Dendritic cell treated with granulocyte-macrophage colony-stimulating factor and Interleukin-4, amounts not matched to agents 40 ng/mL and 50 ng/mL, for 4 days (primary cell): ENCODE measurements at regions not wholly inside any gene's neighbourhood (a gene's known extent, or its start where the extent isn't known, plus 50 kb on each side); places are given as distances from the start of the nearest gene placed in this dataset.

Source experiments
- H3K27ac Mint-ChIP-seq: one replicate; pipeline ENCODE4 v1.8.0; 2022; ENCODE audit warnings: mild to moderate bottlenecking, mixed read lengths
- H3K27me3 Mint-ChIP-seq: one replicate; pipeline ENCODE4 v1.8.0; 2022; ENCODE audit warnings: mild to moderate bottlenecking, mixed read lengths
- H3K36me3 Mint-ChIP-seq: one replicate; pipeline ENCODE4 v1.8.0; 2022; ENCODE audit warnings: low read depth, mixed read lengths
- H3K4me1 Mint-ChIP-seq: one replicate; pipeline ENCODE4 v1.8.0; 2022; ENCODE audit warnings: low read depth, mixed read lengths
- H3K4me3 Mint-ChIP-seq: one replicate; pipeline ENCODE4 v1.8.0; 2022; ENCODE audit warnings: mild to moderate bottlenecking, moderate library complexity, mixed read lengths
- H3K9me3 Mint-ChIP-seq: one replicate; pipeline ENCODE4 v1.8.0; 2022; ENCODE audit warnings: mixed read lengths
- intact Hi-C: fragments of 100-400 bp; cut with micrococcal nuclease; formaldehyde crosslinking; loops from one replicate; pipeline ENCODE4 v1.15.0; 2022

DNA sequence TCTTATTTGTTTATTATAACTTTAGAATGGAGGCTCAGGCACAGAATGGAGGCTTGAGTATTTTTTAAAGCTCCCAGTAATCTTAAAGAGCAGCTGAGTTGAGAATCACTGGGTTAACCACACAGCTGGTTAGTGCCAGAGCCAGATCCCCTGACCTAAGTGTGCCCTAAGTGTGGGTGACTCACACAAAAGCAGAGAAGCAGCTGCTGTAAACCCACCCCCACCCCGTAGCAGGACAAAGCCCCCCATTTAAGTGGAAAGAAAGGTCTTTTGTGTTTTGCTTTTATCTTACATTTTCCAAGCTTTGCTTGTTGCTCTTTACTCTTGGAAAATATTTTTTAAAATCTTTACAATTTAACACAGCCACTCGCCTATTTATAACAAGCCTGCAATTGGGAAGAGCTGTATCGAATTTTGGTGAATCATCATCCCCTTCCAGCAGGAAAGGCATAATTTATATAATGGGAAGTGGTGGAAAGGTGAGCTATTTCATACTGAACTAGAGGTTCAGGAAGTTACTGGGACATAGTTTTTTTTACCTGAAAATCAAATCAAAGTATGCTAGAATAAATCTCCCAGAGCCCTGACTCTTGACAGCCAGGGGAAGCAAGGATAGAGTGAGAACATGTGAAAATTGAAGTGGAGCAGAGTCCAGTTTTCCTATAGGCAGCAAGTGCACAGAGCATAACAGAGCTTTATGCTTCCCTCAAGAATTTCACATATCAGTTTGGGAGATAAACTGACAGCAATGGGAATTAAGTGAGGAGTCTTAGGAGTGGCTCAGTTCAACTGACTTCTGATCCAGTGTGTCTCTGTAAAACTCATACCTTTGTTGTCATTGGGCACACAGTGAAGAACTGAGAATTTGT lies 405.7 kb downstream of the AASDHPPT start:
- no peak overlapping the region for H3K4me3 Mint-ChIP-seq
- intact Hi-C loops = no loop called here
- no peaks in the 10 kb centered on the region for H3K4me1 Mint-ChIP-seq
- peaks cover 24% of the 10 kb centered on the region for H3K9me3 Mint-ChIP-seq
- no peaks in the 10 kb centered on the region for H3K27me3 Mint-ChIP-seq
- no peak overlapping the region for H3K27ac Mint-ChIP-seq
- H3K36me3 Mint-ChIP-seq = no peaks in the 10 kb centered on the region

DNA sequence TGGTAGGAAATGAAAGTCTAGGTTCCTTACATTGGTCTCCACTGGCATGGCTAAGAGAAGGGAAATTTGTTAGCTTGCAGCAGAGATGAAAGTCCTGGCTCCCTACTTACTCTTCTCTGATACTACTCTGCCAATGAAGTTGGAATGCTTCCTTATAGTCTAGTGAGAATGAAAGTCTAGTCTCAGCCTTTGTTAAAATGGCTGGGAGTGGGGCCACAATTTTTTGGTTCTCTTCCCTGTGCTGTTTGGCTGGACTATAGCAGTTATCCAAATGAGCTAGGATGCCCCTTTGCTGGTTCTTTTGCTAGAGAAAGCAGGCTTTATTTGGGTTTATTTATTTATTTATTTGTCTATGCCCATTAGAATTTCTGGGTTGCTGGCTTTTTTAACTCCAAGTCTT lies 414.3 kb downstream of the AASDHPPT start:
- Mint-ChIP-seq H3K4me1 (no peaks in the 10 kb centered on the region), H3K9me3 (peaks cover 29% of the 10 kb centered on the region), H3K27me3 (no peaks in the 10 kb centered on the region), H3K36me3 (no peaks in the 10 kb centered on the region), H3K27ac (no peak overlapping the region), H3K4me3 (no peak overlapping the region)
- intact Hi-C loops = no loop called here

DNA sequence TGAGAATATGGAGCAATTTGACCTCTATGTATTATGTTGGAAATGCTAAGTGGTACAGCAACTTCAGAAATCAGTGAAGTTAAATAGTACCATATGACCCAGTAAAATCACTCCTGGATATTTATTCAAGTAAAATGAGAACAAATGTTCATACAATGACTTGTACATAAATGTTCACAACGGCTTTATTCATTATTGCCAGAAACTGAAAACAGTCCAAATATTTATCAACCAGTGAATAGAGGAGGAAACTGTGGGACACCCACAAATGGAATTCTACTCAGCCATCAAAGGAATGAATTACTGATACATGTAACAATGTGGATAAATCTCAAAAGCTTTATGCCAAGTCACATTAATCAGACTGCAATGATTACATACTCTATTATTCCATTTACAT lies 416.3 kb downstream of the AASDHPPT start:
- H3K27me3 Mint-ChIP-seq = no peaks in the 10 kb centered on the region
- no peak overlapping the region for H3K4me3 Mint-ChIP-seq
- no peaks in the 10 kb centered on the region for H3K36me3 Mint-ChIP-seq
- H3K4me1 Mint-ChIP-seq = no peaks in the 10 kb centered on the region
- intact Hi-C loops = no loop called here
- H3K9me3 Mint-ChIP-seq = peaks cover 28% of the 10 kb centered on the region
- H3K27ac Mint-ChIP-seq = no peak overlapping the region

DNA sequence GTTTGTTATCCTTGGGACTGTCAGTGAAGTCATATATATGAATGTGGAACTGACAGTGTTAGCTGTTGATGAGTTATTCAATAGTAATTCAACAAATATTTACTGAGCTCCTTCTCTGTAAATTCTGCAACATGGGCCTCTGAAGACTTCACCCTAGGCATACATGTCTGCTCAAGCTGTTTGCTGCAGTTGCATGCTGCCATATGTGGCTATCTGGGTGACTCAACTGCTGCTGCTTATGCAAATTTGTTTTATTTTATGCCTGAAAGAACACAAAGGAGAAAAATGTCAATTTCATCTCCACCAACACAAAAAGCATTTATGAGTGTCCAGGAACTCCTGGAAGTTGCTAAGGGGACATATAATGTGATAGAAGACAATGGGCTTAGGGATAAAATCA lies 417.6 kb downstream of the AASDHPPT start:
- H3K27me3 Mint-ChIP-seq = no peaks in the 10 kb centered on the region
- no peaks in the 10 kb centered on the region for H3K4me1 Mint-ChIP-seq
- no peak overlapping the region for H3K4me3 Mint-ChIP-seq
- intact Hi-C loops = no loop called here
- H3K36me3 Mint-ChIP-seq = no peaks in the 10 kb centered on the region
- H3K9me3 Mint-ChIP-seq = peaks cover 28% of the 10 kb centered on the region
- H3K27ac Mint-ChIP-seq = no peak overlapping the region

DNA sequence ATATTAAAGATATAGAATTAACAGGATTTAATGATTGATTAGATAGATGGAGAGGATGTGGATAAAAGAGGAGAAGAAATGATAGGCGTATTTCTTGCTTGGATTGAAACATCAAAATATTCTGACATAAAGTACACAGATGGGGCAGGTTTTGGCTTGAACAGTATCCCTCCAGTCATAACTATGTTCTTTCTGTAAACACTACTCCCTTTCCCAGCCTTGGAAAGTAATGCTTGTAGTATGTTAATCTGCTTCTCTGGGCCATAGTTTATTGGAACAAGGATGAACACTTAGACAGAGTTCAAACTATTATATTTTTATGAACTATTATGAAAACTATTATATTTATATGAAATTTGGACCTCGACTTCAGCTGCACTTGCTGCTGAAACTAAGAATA lies 419.2 kb downstream of the AASDHPPT start:
- H3K4me3 Mint-ChIP-seq = no peak overlapping the region
- no peaks in the 10 kb centered on the region for H3K36me3 Mint-ChIP-seq
- intact Hi-C loops = no loop called here
- no peaks in the 10 kb centered on the region for H3K27me3 Mint-ChIP-seq
- no peak overlapping the region for H3K27ac Mint-ChIP-seq
- peaks cover 19% of the 10 kb centered on the region for H3K9me3 Mint-ChIP-seq
- no peaks in the 10 kb centered on the region for H3K4me1 Mint-ChIP-seq

DNA sequence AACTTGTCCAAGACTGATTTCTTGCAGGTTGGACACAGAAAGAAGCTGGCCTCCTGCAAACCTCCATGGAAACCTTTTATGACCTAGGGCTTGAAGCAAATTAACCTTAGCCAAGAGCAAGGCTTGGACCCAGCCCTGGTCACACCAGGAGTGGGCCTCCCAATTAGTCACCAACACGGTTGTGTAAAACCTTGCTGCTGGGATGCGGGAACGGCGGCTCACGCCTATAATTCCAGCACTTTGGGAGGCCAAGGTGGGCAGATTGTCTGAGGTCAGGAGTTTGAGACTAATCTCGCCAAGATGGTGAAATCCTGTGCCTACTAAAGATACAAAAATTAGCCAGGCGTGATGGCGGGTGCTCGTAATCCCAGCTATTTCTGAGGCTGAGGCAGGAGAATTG lies 419.9 kb downstream of the AASDHPPT start:
- Mint-ChIP-seq H3K27me3 (no peaks in the 10 kb centered on the region), H3K36me3 (no peaks in the 10 kb centered on the region), H3K4me3 (no peak overlapping the region), H3K27ac (no peak overlapping the region), H3K9me3 (peaks cover 25% of the 10 kb centered on the region), H3K4me1 (no peaks in the 10 kb centered on the region)
- intact Hi-C loops = no loop called here

DNA sequence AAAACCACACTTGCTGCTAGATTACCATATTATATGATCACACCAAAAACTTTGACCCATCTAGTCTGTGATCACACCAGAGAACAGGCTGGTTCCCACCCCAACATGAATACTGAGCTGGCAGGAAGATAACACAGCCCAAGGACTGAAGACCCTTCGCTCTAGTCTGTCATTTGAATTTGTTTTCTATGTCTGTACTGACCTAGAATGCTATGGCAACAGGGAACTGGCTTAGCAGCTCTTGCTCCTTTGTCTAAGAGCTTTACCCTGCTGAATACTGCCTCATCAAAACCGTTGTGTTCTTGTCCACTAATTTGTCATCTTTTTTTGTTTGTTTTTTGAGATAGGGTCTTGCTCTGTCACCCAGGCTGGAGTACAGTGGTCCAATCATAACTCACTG lies 420.4 kb downstream of the AASDHPPT start:
- Mint-ChIP-seq H3K27me3 (no peaks in the 10 kb centered on the region), H3K4me3 (no peak overlapping the region), H3K9me3 (peaks cover 30% of the 10 kb centered on the region), H3K36me3 (no peaks in the 10 kb centered on the region), H3K4me1 (no peaks in the 10 kb centered on the region), H3K27ac (no peak overlapping the region)
- intact Hi-C loops = no loop called here

DNA sequence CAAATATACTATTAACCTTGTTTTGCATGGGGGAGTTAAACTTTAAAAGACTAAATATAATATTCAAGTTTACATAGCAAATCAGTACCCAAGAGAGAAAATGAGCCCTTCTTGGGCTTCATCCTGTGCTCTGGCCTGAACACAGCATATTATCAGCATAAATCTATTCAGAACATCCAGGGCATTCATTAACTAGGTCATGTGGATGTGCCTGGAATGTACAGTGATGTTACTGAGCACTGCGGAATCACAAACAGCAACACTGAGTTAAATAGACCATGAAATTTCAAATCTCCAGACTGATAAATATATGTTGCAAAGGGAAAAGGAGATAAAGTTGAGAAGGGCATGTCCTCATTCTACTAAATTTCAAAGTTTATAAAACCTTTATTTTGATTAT lies 426.4 kb downstream of the AASDHPPT start:
- Mint-ChIP-seq H3K27me3 (no peaks in the 10 kb centered on the region), H3K9me3 (peaks cover 21% of the 10 kb centered on the region), H3K27ac (no peak overlapping the region), H3K36me3 (no peaks in the 10 kb centered on the region), H3K4me1 (no peaks in the 10 kb centered on the region), H3K4me3 (no peak overlapping the region)
- intact Hi-C loops = no loop called here

DNA sequence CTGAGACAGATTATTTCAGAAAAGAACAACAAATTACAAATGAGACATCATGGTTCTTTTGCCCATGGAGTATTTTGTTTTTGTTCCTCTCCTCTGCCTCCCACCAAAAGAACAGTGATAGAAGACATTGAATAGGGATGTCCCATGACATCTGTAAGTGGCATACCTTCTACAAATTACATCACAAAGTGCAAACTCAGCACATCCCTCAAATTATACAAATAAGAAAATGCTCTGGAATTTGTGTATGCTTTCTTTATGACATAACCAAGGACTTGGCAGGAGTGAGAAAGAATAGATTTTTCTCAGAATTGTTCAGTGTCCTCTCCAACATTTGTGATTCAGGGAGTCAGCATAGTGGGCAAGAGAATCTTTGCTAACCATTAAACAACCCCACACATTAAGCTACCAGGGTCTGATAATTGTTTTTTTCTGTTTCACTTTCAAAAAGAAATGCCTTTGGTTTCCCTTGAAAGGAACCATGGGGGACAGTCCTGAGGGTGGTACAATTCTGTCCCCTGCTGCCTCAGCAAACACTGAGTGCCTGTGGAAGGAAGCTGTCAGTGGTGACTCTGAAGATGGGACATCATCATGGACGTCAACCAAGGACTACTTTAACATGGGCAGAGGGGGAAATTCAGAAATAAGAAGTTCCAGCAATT lies 430.3 kb downstream of the AASDHPPT start:
- Mint-ChIP-seq H3K4me1 (no peaks in the 10 kb centered on the region), H3K27ac (no peak overlapping the region), H3K36me3 (no peaks in the 10 kb centered on the region), H3K4me3 (no peak overlapping the region), H3K9me3 (peaks cover 24% of the 10 kb centered on the region), H3K27me3 (no peaks in the 10 kb centered on the region)
- intact Hi-C loops = no loop called here

DNA sequence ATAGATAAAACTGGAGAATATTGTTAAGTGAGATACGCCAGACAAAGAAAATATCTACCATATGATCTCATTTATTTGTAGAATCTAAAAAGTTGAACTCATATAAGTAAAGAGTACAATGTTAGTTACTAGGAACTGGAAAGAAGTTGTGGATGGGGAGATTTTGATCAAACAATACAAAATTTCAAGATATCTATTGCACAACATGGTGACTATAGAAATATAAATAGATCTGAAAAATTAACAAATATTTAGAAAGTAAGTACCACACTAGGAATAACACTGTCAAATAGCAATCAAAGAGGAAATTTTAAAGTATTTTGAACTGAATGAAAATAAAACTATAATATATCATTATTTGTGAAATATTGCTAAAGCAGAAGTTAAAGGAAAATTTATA lies 437.2 kb downstream of the AASDHPPT start:
- no peaks in the 10 kb centered on the region for H3K27me3 Mint-ChIP-seq
- H3K4me3 Mint-ChIP-seq = no peak overlapping the region
- H3K4me1 Mint-ChIP-seq = no peaks in the 10 kb centered on the region
- intact Hi-C loops = no loop called here
- no peaks in the 10 kb centered on the region for H3K36me3 Mint-ChIP-seq
- peaks cover 20% of the 10 kb centered on the region for H3K9me3 Mint-ChIP-seq
- H3K27ac Mint-ChIP-seq = no peak overlapping the region

DNA sequence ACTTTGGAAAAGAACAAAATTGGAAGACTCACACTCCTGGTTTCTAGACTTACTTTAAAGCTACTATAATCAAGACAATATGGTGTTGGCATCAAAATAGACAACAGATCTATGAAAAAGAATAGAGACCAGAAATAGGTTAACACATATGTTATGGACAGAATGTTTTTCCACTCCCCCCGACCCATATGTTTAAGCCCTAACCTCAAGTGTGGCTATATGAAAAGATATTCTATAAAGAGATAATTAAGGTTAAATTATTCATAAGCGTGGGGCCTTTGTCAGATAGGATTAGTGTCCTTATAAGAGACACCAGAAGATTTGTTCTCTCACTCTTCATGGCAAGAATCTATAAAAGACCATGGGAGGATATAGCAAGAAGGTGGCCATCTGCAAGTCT lies 440.0 kb downstream of the AASDHPPT start:
- Mint-ChIP-seq H3K9me3 (peaks cover 25% of the 10 kb centered on the region), H3K4me3 (no peak overlapping the region), H3K27me3 (no peaks in the 10 kb centered on the region), H3K4me1 (no peaks in the 10 kb centered on the region), H3K27ac (no peak overlapping the region), H3K36me3 (no peaks in the 10 kb centered on the region)
- intact Hi-C loops = no loop called here

DNA sequence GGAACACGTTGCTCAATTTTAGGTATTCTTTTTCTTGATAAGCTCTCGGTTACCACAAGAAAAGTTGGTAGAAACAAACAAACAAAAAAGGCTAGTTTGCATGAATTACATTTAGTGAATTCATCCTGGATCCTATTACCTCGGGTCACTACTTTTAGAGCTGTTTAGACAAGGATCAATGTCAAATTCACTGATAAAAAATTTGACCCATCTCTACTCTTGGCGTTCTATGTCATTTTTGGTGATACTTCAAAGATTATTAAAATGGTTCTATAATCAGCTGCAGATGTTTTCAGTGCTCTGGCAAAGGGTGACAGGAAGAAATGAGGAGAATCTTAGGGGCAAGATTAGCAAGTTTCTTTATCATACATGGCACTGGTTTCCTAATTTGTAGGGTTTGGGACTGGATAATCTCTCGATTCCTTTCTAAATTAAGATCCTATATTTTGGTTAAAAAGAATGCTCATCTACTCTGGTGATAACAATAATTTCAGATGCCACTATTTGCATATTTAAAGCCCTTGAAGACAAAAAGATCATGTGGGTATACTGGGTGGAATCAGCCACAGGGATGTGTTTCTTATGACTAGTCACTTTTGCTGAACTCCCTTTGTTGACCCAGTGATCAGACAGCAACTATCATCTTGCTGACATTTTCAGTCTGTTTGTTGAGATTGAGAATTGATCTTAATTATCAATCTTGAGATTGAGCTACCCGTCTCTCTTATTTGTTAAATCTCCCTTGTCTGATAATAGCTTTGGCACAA lies 442.9 kb downstream of the AASDHPPT start:
- intact Hi-C loops = no loop called here
- Mint-ChIP-seq H3K9me3 (peaks cover 27% of the 10 kb centered on the region), H3K36me3 (no peaks in the 10 kb centered on the region), H3K27me3 (no peaks in the 10 kb centered on the region), H3K4me1 (no peaks in the 10 kb centered on the region), H3K4me3 (no peak overlapping the region), H3K27ac (no peak overlapping the region)

DNA sequence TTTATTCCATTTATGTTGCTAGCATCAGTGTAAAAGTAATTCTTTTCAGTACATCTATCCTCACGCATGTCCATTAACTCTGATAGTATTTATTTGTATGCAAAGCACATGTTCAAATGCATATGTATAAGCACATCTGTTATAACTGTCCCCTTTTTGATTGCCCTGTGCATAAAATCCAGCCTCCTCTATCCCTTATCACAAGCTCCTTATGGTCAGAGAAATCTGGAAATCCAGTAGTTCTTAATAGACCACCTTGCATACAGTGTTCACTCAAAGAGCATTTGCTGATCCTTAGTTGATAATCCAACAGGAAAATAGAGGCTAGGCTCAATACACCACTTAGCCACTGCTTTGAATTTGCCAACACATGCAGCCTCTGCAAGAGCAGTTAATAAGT lies 443.5 kb downstream of the AASDHPPT start:
- H3K4me3 Mint-ChIP-seq = no peak overlapping the region
- no peaks in the 10 kb centered on the region for H3K4me1 Mint-ChIP-seq
- no peak overlapping the region for H3K27ac Mint-ChIP-seq
- no peaks in the 10 kb centered on the region for H3K27me3 Mint-ChIP-seq
- intact Hi-C loops = no loop called here
- peaks cover 29% of the 10 kb centered on the region for H3K9me3 Mint-ChIP-seq
- H3K36me3 Mint-ChIP-seq = no peaks in the 10 kb centered on the region

DNA sequence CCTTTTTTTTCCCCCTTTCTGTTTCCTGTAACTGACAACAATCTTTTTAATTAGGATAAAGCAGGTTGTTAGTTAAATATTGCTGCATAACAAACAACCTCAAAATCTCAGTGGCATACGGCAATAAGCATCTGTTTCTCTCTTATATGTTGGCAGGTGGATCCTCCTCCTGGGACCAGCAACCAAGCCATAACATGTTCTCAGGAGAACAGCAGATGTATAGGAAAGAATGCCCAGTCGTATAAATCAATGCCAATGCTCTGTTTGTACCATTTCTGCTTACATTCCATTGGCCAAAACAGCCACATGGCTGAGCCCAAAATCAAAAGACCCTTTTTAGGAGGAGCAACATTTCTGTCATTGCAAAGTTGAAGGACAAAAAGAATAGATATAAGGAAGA lies 445.7 kb downstream of the AASDHPPT start:
- Mint-ChIP-seq H3K27me3 (no peaks in the 10 kb centered on the region), H3K4me1 (no peaks in the 10 kb centered on the region), H3K9me3 (peaks cover 44% of the 10 kb centered on the region), H3K36me3 (no peaks in the 10 kb centered on the region), H3K27ac (no peak overlapping the region), H3K4me3 (no peak overlapping the region)
- intact Hi-C loops = no loop called here
